B cell (primary cell): ENCODE measurements at regions not wholly inside any gene's neighbourhood (a gene's known extent, or its start where the extent isn't known, plus 50 kb on each side); places are given as distances from the start of the nearest gene placed in this dataset.

Experiments used
- ATAC-seq: fragments of 200-7000 bp; cut with Tn5 transposase; one replicate; pipeline ENCODE4 v1.10.0; 2021; ENCODE audit warnings: low read depth, mild to moderate bottlenecking, moderate number of reproducible peaks, moderate library complexity
- CTCF ChIA-PET: fragments of 350-600 bp; sonication (Branson Sonifier 250); formaldehyde crosslinking; loops from one replicate; lab custom pipeline; 2021; ENCODE audit warnings: antibody characterized with exemption, inconsistent platforms; lab: Charles Lee
- POLR2A ChIA-PET: fragments of 350-600 bp; sonication (Branson Sonifier 250); formaldehyde crosslinking; loops from one replicate; lab custom pipeline; 2021; ENCODE audit warnings: antibody characterized with exemption; lab: Charles Lee
- DNase-seq: peaks from one replicate; pipeline ENCODE4 v3.0.0; 2013
- H2AFZ ChIP-seq: 2 replicates; pipeline ENCODE4 v1.6.1; 2012; ENCODE audit warnings: mild to moderate bottlenecking, low read depth, low read length; ENCODE audit not compliant: insufficient read depth, poor library complexity, severe bottlenecking
- H3K27ac ChIP-seq, 2 donors: 1 replicate in 1 of 2; 2 replicates in 1 of 2; pipeline ENCODE4 v1.5.1; 2012 to 2013; ENCODE audit warnings: low read length in 2 of 2, mild to moderate bottlenecking in 2 of 2, moderate library complexity in 1 of 2
- H3K27me3 ChIP-seq, 4 experiments: fragments of 200-600 bp in 1 of 4; sonication (generic) in 1 of 4; replicated peaks in 1 of 4; 1 replicate in 2 of 4; 2 replicates in 2 of 4; pipeline versions ENCODE4 v1.6.1 to v1.7.0; 2013 to 2016; ENCODE audit warnings: low read length in 3 of 4, mild to moderate bottlenecking in 2 of 4, mixed read lengths in 1 of 4, moderate library complexity in 1 of 4; ENCODE audit not compliant: insufficient read depth in 4 of 4, control insufficient read depth in 3 of 4; ENCODE audit errors: control extremely low read depth in 1 of 4
- H3K36me3 ChIP-seq, 2 experiments: replicated peaks in 1 of 2; 1 replicate in 1 of 2; 2 replicates in 1 of 2; pipeline versions ENCODE4 v1.6.1 to v1.7.1; 2013; ENCODE audit warnings: low read length in 1 of 2; ENCODE audit not compliant: insufficient read depth in 2 of 2, control insufficient read depth in 1 of 2; ENCODE audit errors: control extremely low read depth in 1 of 2, extremely low read depth in 1 of 2
- H3K4me1 ChIP-seq, 2 donors: fragments of 200-600 bp in 1 of 2; sonication (generic) in 1 of 2; 1 replicate in 1 of 2; 2 replicates in 1 of 2; pipeline versions ENCODE4 v1.5.1 to v1.6.1; 2013 to 2017; ENCODE audit warnings: low read length in 2 of 2; ENCODE audit not compliant: control insufficient read depth in 2 of 2, insufficient read depth in 2 of 2
- H3K4me2 ChIP-seq: replicated peaks from 2 replicates; pipeline ENCODE3; 2012; ENCODE audit warnings: mild to moderate bottlenecking, low read depth, low read length; ENCODE audit not compliant: poor library complexity, severe bottlenecking
- H3K4me3 ChIP-seq, 5 experiments: fragments of 200-600 bp in 1 of 5; sonication (generic) in 1 of 5; 1 replicate in 3 of 5; 2 replicates in 2 of 5; pipeline versions ENCODE4 v1.5.1 to v1.7.0; 2011 to 2016; ENCODE audit warnings: low read length in 4 of 5, mild to moderate bottlenecking in 4 of 5, low read depth in 2 of 5, control low read depth in 1 of 5, moderate library complexity in 1 of 5; ENCODE audit not compliant: insufficient read depth in 1 of 5; ENCODE audit errors: control extremely low read depth in 1 of 5, extremely low read depth in 1 of 5
- H3K79me2 ChIP-seq: fragments of 200-600 bp; sonication (generic); one replicate; pipeline ENCODE4 v1.6.0; 2016; ENCODE audit warnings: low read length; ENCODE audit not compliant: control insufficient read depth, insufficient read depth
- H3K9ac ChIP-seq: fragments of 200-600 bp; sonication (generic); 2 replicates; pipeline ENCODE4 v1.6.1; 2017; ENCODE audit warnings: mild to moderate bottlenecking, low read length, moderate library complexity
- H3K9me3 ChIP-seq, 3 donors: one replicate each; pipeline versions ENCODE4 v1.6.1 to v1.7.1; 2013; ENCODE audit warnings: low read length in 2 of 3; ENCODE audit not compliant: control insufficient read depth in 2 of 3, insufficient read depth in 1 of 3; ENCODE audit errors: control extremely low read depth in 1 of 3
- H4K20me1 ChIP-seq: 2 replicates; pipeline ENCODE4 v1.6.0; 2012; ENCODE audit warnings: mild to moderate bottlenecking, low read length; ENCODE audit not compliant: insufficient read depth, control insufficient read depth, poor library complexity, severe bottlenecking
- H3K27ac Mint-ChIP-seq: one replicate; pipeline ENCODE4 v1.8.0; 2021; ENCODE audit warnings: mixed read lengths
- H3K27me3 Mint-ChIP-seq: one replicate; pipeline ENCODE4 v1.8.0; 2021; ENCODE audit warnings: mixed read lengths
- H3K4me1 Mint-ChIP-seq: one replicate; pipeline ENCODE4 v1.8.0; 2021; ENCODE audit warnings: mixed read lengths
- H3K4me3 Mint-ChIP-seq: one replicate; pipeline ENCODE4 v1.8.0; 2021; ENCODE audit warnings: mixed read lengths
- H3K9me3 Mint-ChIP-seq: one replicate; pipeline ENCODE4 v1.8.0; 2022; ENCODE audit warnings: mixed read lengths; ENCODE audit not compliant: insufficient read depth
- EZH2 ChIP-seq: IDR thresholded peaks from 2 replicates; pipeline ENCODE4 v1.6.1; 2012; ENCODE audit warnings: borderline replicate concordance, low read depth, mild to moderate bottlenecking, moderate library complexity, low read length; ENCODE audit not compliant: insufficient read depth, poor library complexity, severe bottlenecking
- WGBS: methylation state at CpG from one replicate; pipeline ENCODE4 v1.1.5; 2013; ENCODE audit warnings: missing lambda C conversion rate; ENCODE audit not compliant: insufficient coverage; 5-methylcytosine and 5-hydroxymethylcytosine counted together
- intact Hi-C: fragments of 100-400 bp; cut with micrococcal nuclease; formaldehyde crosslinking; loops from one replicate; pipeline ENCODE4 v1.10.0; 2022
- TF ChIP-seq, protein P1 (sequence below): fragments of 200-600 bp; IDR thresholded peaks from one replicate; pipeline ENCODE4 v1.8.0; 2022; ENCODE audit warnings: antibody characterized with exemption, mild to moderate bottlenecking

- Histone ChIP-seq H2AFZ (no peak overlapping the region), H3K9ac (no peak overlapping the region), H3K9me3 (peaks cover 0 to 3% (median 0%) of the 10 kb centered on the region in 3 donors), H3K4me3 (no peak overlapping the region), H3K27me3 (no peaks in the 10 kb centered on the region), H4K20me1 (no peaks in the 10 kb centered on the region), H3K79me2 (no peaks in the 10 kb centered on the region), H3K36me3 (no peaks in the 10 kb centered on the region), H3K27ac (no peak overlapping the region), H3K4me1 (no peaks in the 10 kb centered on the region), H3K4me2 (no peak overlapping the region)
- no peaks in the 10 kb centered on the region for H3K9me3 Mint-ChIP-seq
- DNase-seq (no peak), ATAC-seq (no peak)
- H3K4me3 Mint-ChIP-seq, result no peak overlapping the region
- no peak for TF ChIP-seq EZH2
- TF ChIP-seq, protein P1, sequence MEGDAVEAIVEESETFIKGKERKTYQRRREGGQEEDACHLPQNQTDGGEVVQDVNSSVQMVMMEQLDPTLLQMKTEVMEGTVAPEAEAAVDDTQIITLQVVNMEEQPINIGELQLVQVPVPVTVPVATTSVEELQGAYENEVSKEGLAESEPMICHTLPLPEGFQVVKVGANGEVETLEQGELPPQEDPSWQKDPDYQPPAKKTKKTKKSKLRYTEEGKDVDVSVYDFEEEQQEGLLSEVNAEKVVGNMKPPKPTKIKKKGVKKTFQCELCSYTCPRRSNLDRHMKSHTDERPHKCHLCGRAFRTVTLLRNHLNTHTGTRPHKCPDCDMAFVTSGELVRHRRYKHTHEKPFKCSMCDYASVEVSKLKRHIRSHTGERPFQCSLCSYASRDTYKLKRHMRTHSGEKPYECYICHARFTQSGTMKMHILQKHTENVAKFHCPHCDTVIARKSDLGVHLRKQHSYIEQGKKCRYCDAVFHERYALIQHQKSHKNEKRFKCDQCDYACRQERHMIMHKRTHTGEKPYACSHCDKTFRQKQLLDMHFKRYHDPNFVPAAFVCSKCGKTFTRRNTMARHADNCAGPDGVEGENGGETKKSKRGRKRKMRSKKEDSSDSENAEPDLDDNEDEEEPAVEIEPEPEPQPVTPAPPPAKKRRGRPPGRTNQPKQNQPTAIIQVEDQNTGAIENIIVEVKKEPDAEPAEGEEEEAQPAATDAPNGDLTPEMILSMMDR, result no peak
- no peaks in the 10 kb centered on the region for H3K27me3 Mint-ChIP-seq
- no peak overlapping the region for H3K27ac Mint-ChIP-seq
- CTCF ChIA-PET, result no interaction called here
- intact Hi-C loops, result no loop called here
- H3K4me1 Mint-ChIP-seq, result no peaks in the 10 kb centered on the region
- POLR2A ChIA-PET, result no interaction called here
Observed at GRCh38 chr11:80343436-80343835, 902.6 kb upstream of the TENM4 start.

DNA sequence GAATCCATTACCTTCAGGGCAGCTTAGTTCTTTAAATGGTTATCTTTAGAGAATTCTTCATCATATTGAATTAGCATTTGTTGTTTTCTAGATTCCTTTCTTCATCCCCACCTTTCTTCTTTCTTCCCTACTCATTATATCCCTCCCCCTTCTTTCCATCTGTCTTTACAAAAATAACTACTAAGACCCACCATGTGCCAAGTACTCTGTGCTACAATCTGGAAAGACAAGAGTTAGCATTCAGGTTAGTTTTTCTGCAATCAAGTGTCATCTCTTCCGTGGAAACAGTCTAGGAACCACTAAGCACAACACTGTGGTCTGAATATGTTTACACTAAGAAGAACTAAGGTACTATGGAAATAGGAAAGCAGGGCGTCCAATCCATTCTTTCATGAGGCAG is 897.4 kb upstream of the TENM4 start:
- no peaks in the 10 kb centered on the region for H4K20me1 ChIP-seq
- no peaks in the 10 kb centered on the region for H3K27me3 ChIP-seq
- no peaks in the 10 kb centered on the region for H3K36me3 ChIP-seq
- no CpG with 5 or more reads among the region's 2 CpGs for whole genome bisulfite sequencing
- no peaks in the 10 kb centered on the region for H3K4me1 ChIP-seq
- ChIA-PET CTCF (no interaction called here), POLR2A (no interaction called here)
- H3K27ac Mint-ChIP-seq, result no peak overlapping the region
- no peak for ATAC-seq
- H3K9me3 Mint-ChIP-seq, result peaks cover 2% of the 10 kb centered on the region
- no peaks in the 10 kb centered on the region for H3K27me3 Mint-ChIP-seq
- H3K4me1 Mint-ChIP-seq, result no peaks in the 10 kb centered on the region
- no peak overlapping the region for H3K9ac ChIP-seq
- no peak overlapping the region for H3K4me3 ChIP-seq
- intact Hi-C loops, result no loop called here
- TF ChIP-seq, protein P1, result no peak
- TF ChIP-seq EZH2, result no peak
- no peak overlapping the region for H3K4me3 Mint-ChIP-seq
- H3K79me2 ChIP-seq, result no peaks in the 10 kb centered on the region
- H3K9me3 ChIP-seq, result peaks cover 0 to 2% (median 0%) of the 10 kb centered on the region in 3 donors
- no peak overlapping the region for H3K4me2 ChIP-seq
- no peak overlapping the region for H2AFZ ChIP-seq
- DNase-seq, result no peak
- no peak overlapping the region for H3K27ac ChIP-seq
